HepG2 (cell line): ENCODE measurements at regions not wholly inside any gene's neighbourhood (a gene's known extent, or its start where the extent isn't known, plus 50 kb on each side); places are given as distances from the start of the nearest gene placed in this dataset.

Experiments used
- ATAC-seq: fragments of 200-7000 bp; cut with Tn5 transposase; 3 replicates; pipeline ENCODE4 v1.9.1; 2020; ENCODE audit warnings: mild to moderate bottlenecking, moderate library complexity
- BruUV-seq: library from RNA; stranded (reverse); fragments of 400-500 nt; replicated peaks from 2 replicates; lab custom pipeline; 2021; lab: Mats Ljungman, UMichigan
- CTCF ChIA-PET: fragments of 300-600 bp; formaldehyde crosslinking; extraction: SDS; loops from one replicate; lab custom pipeline; 2021; ENCODE audit warnings: low total read pairs, inconsistent platforms, low intra/inter-chr PET ratio; lab: Yijun Ruan, JAX
- POLR2A ChIA-PET: fragments of 350-600 bp; sonication (Branson Sonifier 250); formaldehyde crosslinking; loops from one replicate; lab custom pipeline; 2020; ENCODE audit warnings: antibody characterized with exemption, inconsistent platforms; lab: Yijun Ruan, JAX
- DNase-seq: peaks from one replicate; pipeline ENCODE4 v3.0.0-alpha.2; 2015; ENCODE audit warnings: low spot score
- FAIRE-seq: peaks from 3 replicates; lab custom pipeline; 2011; peaks lifted over from hg19 to GRCh38; lab: Jason Lieb, UNC
- H2AFZ ChIP-seq: one replicate; pipeline ENCODE4 v1.6.1; 2011; ENCODE audit warnings: low read length, inconsistent platforms
- H3K27ac ChIP-seq: fragments of 300-600 bp; 3 replicates; pipeline ENCODE4 v1.8.0; 2011; ENCODE audit warnings: mixed run types, mild to moderate bottlenecking, mixed read lengths, low read length, inconsistent platforms; ENCODE audit not compliant: insufficient read depth; ENCODE audit errors: extremely low read length
- H3K27me3 ChIP-seq, 2 experiments: fragments of 200-600 bp in 1 of 2; 2 replicates in 1 of 2; 3 replicates in 1 of 2; pipeline versions ENCODE4 v1.6.0 to v1.8.0; 2011; ENCODE audit warnings: low read length in 2 of 2, mild to moderate bottlenecking in 2 of 2, moderate library complexity in 2 of 2, inconsistent platforms in 1 of 2; ENCODE audit not compliant: insufficient read depth in 2 of 2, control insufficient read depth in 1 of 2
- H3K36me3 ChIP-seq, 2 experiments: fragments of 200-600 bp in 1 of 2; replicated peaks in 1 of 2; 2 replicates in 1 of 2; 3 replicates in 1 of 2; pipeline versions ENCODE4 v1.5.1 to v1.8.0; 2011; ENCODE audit warnings: low read length in 2 of 2, inconsistent platforms in 1 of 2; ENCODE audit not compliant: insufficient read depth in 2 of 2, control insufficient read depth in 1 of 2
- H3K4me1 ChIP-seq: 2 replicates; pipeline ENCODE4 v1.5.1; 2012; ENCODE audit warnings: low read length, inconsistent platforms; ENCODE audit not compliant: insufficient read depth
- H3K4me2 ChIP-seq: 2 replicates; pipeline ENCODE4 v1.6.0; 2011; ENCODE audit warnings: low read depth, low read length, inconsistent platforms
- H3K4me3 ChIP-seq, 3 experiments: fragments of 200-600 bp in 1 of 3; sonication (generic), shearing (Covaris generic) in 1 of 3; replicated peaks in 1 of 3; 2 replicates each; pipeline ENCODE4 v1.5.1; 2011 to 2016; ENCODE audit warnings: low read length in 3 of 3, inconsistent platforms in 2 of 3, low read depth in 2 of 3, mild to moderate bottlenecking in 2 of 3, control low read depth in 1 of 3, mixed read lengths in 1 of 3; ENCODE audit not compliant: insufficient read depth in 1 of 3
- H3K79me2 ChIP-seq: one replicate; pipeline ENCODE4 v1.6.1; 2011; ENCODE audit warnings: low read length, inconsistent platforms; ENCODE audit not compliant: insufficient read depth
- H3K9ac ChIP-seq: 2 replicates; pipeline ENCODE4 v1.6.0; 2011; ENCODE audit warnings: mild to moderate bottlenecking, low read depth, low read length, inconsistent platforms; ENCODE audit not compliant: insufficient read depth
- H3K9me3 ChIP-seq: 2 replicates; pipeline ENCODE4 v1.5.1; 2012; ENCODE audit warnings: mild to moderate bottlenecking, low read length
- H4K20me1 ChIP-seq: 2 replicates; pipeline ENCODE4 v1.6.0; 2011; ENCODE audit warnings: inconsistent platforms, mild to moderate bottlenecking, low read length, moderate library complexity; ENCODE audit not compliant: insufficient read depth
- BRCA1 ChIP-seq: sonication (generic); formaldehyde crosslinking; IDR thresholded peaks from 2 replicates; pipeline ENCODE4 v1.4.0; 2020; ENCODE audit warnings: missing genetic modification reagents
- DPF2 ChIP-seq: sonication (generic); formaldehyde crosslinking; IDR thresholded peaks from 2 replicates; pipeline ENCODE4 v1.4.0; 2020; ENCODE audit warnings: mild to moderate bottlenecking, low read depth, missing genetic modification reagents, borderline replicate concordance
- HNRNPL ChIP-seq: fragments of 200-400 bp; formaldehyde crosslinking; IDR thresholded peaks from 2 replicates; pipeline ENCODE4 v1.6.1; 2017; ENCODE audit warnings: mild to moderate bottlenecking, low read depth, low read length
- MTA3 ChIP-seq: sonication (generic); formaldehyde crosslinking; IDR thresholded peaks from 2 replicates; pipeline ENCODE4 v1.4.0; 2020; ENCODE audit warnings: missing genetic modification reagents
- SP4 ChIP-seq: sonication (generic); formaldehyde crosslinking; IDR thresholded peaks from 2 replicates; pipeline ENCODE4 v1.8.1; 2023; ENCODE audit warnings: mild to moderate bottlenecking, missing genetic modification reagents
- TMF1 ChIP-seq: sonication (generic); formaldehyde crosslinking; IDR thresholded peaks from 2 replicates; pipeline ENCODE4 v1.8.1; 2022; ENCODE audit warnings: low read depth, missing genetic modification reagents
- ZFP41 ChIP-seq: sonication (generic); formaldehyde crosslinking; IDR thresholded peaks from 2 replicates; pipeline ENCODE4 v1.4.0; 2020; ENCODE audit warnings: mild to moderate bottlenecking, missing genetic modification reagents, borderline replicate concordance
- ZNF577 ChIP-seq: sonication (generic); formaldehyde crosslinking; IDR thresholded peaks from 2 replicates; pipeline ENCODE4 v1.4.0; 2020; ENCODE audit warnings: mild to moderate bottlenecking, low read depth, missing genetic modification reagents, borderline replicate concordance
- ZNF788 ChIP-seq: sonication (generic); formaldehyde crosslinking; IDR thresholded peaks from 2 replicates; pipeline ENCODE4 v1.5.0; 2020; ENCODE audit warnings: mild to moderate bottlenecking, missing genetic modification reagents, borderline replicate concordance
- WGBS: methylation state at CpG from one replicate; pipeline ENCODE4 v1.1.6; 2017; ENCODE audit warnings: low lambda C conversion rate; 5-methylcytosine and 5-hydroxymethylcytosine counted together
- in situ Hi-C: cut with HindIII; loops from 2 replicates; pipeline ENCODE4 v1.10.0; 2017; ENCODE audit warnings: low pct_unique_long_range_greater_than_20kb; ENCODE audit not compliant: extremely low pct_ligation_motif_present
- intact Hi-C: fragments of 100-400 bp; cut with micrococcal nuclease; formaldehyde crosslinking; loops from one replicate; pipeline ENCODE4 v1.10.0; 2022; ENCODE audit not compliant: unreplicated experiment
- TF ChIP-seq, protein P1 (sequence below): sonication (generic); formaldehyde crosslinking; IDR thresholded peaks from 2 replicates; pipeline ENCODE4 v1.4.0; 2020; ENCODE audit warnings: mild to moderate bottlenecking, missing genetic modification reagents, borderline replicate concordance

DNA sequence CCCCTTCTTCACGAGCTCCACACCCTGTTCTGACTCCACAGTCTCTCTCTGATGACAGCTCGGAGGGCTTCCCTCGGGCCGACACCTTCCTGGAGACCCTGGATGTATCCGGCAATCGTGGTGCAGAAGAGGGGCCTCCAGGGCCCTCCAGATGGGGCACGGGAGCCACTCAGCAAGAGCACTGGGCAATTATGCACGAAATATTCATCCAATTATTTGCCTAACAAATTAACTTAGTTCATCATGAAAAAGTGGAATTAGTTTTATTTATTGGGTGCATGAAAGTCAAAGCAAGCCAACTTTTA lies 277.3 kb upstream of the HDAC4 start (continued):
- TF ChIP-seq MTA3 (CRISPR knock-in tag) (no peak), TMF1 (CRISPR knock-in tag) (no peak), ZFP41 (CRISPR knock-in tag) (no peak)

GRCh38 chr2:239677453-239678185 lies 276.8 kb upstream of the HDAC4 start:
- no peaks in the 10 kb centered on the region for H3K79me2 ChIP-seq
- BruUV-seq = no TSS peak
- in situ Hi-C loops (no loop called here), intact Hi-C loops (no loop called here)
- peaks cover 5 to 58% of the 10 kb centered on the region in 2 experiments; a peak in 3 of 5 replicates for H3K27me3 ChIP-seq
- ChIA-PET CTCF (no interaction called here), POLR2A (no interaction called here)
- no peak for FAIRE-seq
- no peaks in the 10 kb centered on the region for H3K4me1 ChIP-seq
- no peak for TF ChIP-seq DPF2 (CRISPR knock-in tag)
- TF ChIP-seq, protein P1, sequence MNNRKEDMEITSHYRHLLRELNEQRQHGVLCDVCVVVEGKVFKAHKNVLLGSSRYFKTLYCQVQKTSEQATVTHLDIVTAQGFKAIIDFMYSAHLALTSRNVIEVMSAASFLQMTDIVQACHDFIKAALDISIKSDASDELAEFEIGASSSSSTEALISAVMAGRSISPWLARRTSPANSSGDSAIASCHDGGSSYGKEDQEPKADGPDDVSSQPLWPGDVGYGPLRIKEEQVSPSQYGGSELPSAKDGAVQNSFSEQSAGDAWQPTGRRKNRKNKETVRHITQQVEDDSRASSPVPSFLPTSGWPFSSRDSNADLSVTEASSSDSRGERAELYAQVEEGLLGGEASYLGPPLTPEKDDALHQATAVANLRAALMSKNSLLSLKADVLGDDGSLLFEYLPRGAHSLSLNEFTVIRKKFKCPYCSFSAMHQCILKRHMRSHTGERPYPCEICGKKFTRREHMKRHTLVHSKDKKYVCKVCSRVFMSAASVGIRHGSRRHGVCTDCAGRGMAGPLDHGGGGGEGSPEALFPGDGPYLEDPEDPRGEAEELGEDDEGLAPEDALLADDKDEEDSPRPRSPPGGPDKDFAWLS = no peak
- no peak for TF ChIP-seq BRCA1 (CRISPR knock-in tag)
- no peak for TF ChIP-seq ZNF788
- no peak for TF ChIP-seq ZNF577 (CRISPR knock-in tag)
- no peak for TF ChIP-seq SP4
- no peak for TF ChIP-seq HNRNPL
- DNase-seq = no peak
- no peak; the same call in 2 of the 3 replicates for ATAC-seq
- H2AFZ ChIP-seq = no peak overlapping the region
- no peak overlapping the region for H3K4me3 ChIP-seq
- H3K9me3 ChIP-seq = no peaks in the 10 kb centered on the region
- H3K9ac ChIP-seq = no peak overlapping the region
- no peaks in the 10 kb centered on the region for H3K36me3 ChIP-seq
- no peak overlapping the region for H3K27ac ChIP-seq
- no peaks in the 10 kb centered on the region for H4K20me1 ChIP-seq
- H3K4me2 ChIP-seq = no peak overlapping the region
- WGBS = 33% methylated on average over 21 of the region's 21 CpGs
